ENCODE measurements at regions not wholly inside any gene's neighbourhood (a gene's known extent, or its start where the extent isn't known, plus 50 kb on each side); places are given as distances from the start of the nearest gene placed in this dataset.

GRCh38 chrX:97897998-97898397 is 1014.3 kb downstream of the RPA4 start:
- dilution Hi-C loops (cut with MboI; ENCODE audit: extremely low pct_ligation_motif_present, low sequenced_read_pairs), result no loop called here
- no peak for DNase-seq (ENCODE audit: low read depth, low spot score)
- Histone ChIP-seq H3K36me3 (ENCODE audit: control insufficient read depth in 2 of 2, extremely low read depth in 1 of 2, insufficient read depth in 2 of 2, low read length in 2 of 2) (no peaks in the 10 kb centered on the region), H3K4me2 (ENCODE audit: control insufficient read depth, extremely low read depth, insufficient read depth, low read depth, low read length) (no peak overlapping the region), H3K4me3 (ENCODE audit: control insufficient read depth in 2 of 3, extremely low read depth in 1 of 3, insufficient read depth in 2 of 3, low read depth in 1 of 3, low read length in 3 of 3) (no peak overlapping the region), H3K79me2 (ENCODE audit: control insufficient read depth, insufficient read depth, low read length) (no peaks in the 10 kb centered on the region), H3K9me3 (ENCODE audit: control insufficient read depth, low read depth, low read length) (no peaks in the 10 kb centered on the region), H2AFZ (ENCODE audit: control insufficient read depth, low read length) (no peak overlapping the region), H3K9me1 (ENCODE audit: control insufficient read depth, extremely low read depth, insufficient read depth, low read length) (no peaks in the 10 kb centered on the region), H3K9ac (ENCODE audit: control insufficient read depth, extremely low read depth, insufficient read depth, low read length) (no peak overlapping the region), H3K27me3 (ENCODE audit: control insufficient read depth, extremely low read depth, insufficient read depth, low read length) (no peaks in the 10 kb centered on the region), H3K4me1 (ENCODE audit: control insufficient read depth, extremely low read depth, insufficient read depth, low read length) (peaks cover 4% of the 10 kb centered on the region), H3K27ac (ENCODE audit: control insufficient read depth, insufficient read depth, low read length) (no peak overlapping the region), H4K20me1 (ENCODE audit: control insufficient read depth, extremely low read depth, insufficient read depth, low read length) (no peaks in the 10 kb centered on the region)
- TF ChIP-seq CTCF (optimal IDR thresholded peaks at IDR 0.05 in 1 of 3, IDR thresholded peaks at IDR 0.05 in 1 of 3, conservative IDR thresholded peaks at IDR 0.05 in 1 of 3; ENCODE audit: extremely low read depth in 1 of 3, insufficient read depth in 2 of 3, low read length in 3 of 3), result no peak
- TF ChIP-seq EZH2 (IDR thresholded peaks at IDR 0.05; ENCODE audit: low read length), result no peak
- FAIRE-seq, result no peak

- no peak overlapping the region for H3K4me3 ChIP-seq (ENCODE audit: control insufficient read depth in 2 of 3, extremely low read depth in 1 of 3, insufficient read depth in 2 of 3, low read depth in 1 of 3, low read length in 3 of 3)
- dilution Hi-C loops (cut with MboI; ENCODE audit: extremely low pct_ligation_motif_present, low sequenced_read_pairs), result no loop called here
- no peak for TF ChIP-seq CTCF (optimal IDR thresholded peaks at IDR 0.05 in 1 of 3, IDR thresholded peaks at IDR 0.05 in 1 of 3, conservative IDR thresholded peaks at IDR 0.05 in 1 of 3; ENCODE audit: extremely low read depth in 1 of 3, insufficient read depth in 2 of 3, low read length in 3 of 3)
- no peak for TF ChIP-seq EZH2 (IDR thresholded peaks at IDR 0.05; ENCODE audit: low read length)
- peaks cover 4% of the 10 kb centered on the region for H3K4me1 ChIP-seq (ENCODE audit: control insufficient read depth, extremely low read depth, insufficient read depth, low read length)
- no peak overlapping the region for H2AFZ ChIP-seq (ENCODE audit: control insufficient read depth, low read length)
- DNase-seq (ENCODE audit: low read depth, low spot score), result no peak
- H3K27ac ChIP-seq (ENCODE audit: control insufficient read depth, insufficient read depth, low read length), result no peak overlapping the region
- no peaks in the 10 kb centered on the region for H4K20me1 ChIP-seq (ENCODE audit: control insufficient read depth, extremely low read depth, insufficient read depth, low read length)
- H3K9me1 ChIP-seq (ENCODE audit: control insufficient read depth, extremely low read depth, insufficient read depth, low read length), result no peaks in the 10 kb centered on the region
- no peak overlapping the region for H3K9ac ChIP-seq (ENCODE audit: control insufficient read depth, extremely low read depth, insufficient read depth, low read length)
- no peak for FAIRE-seq
- no peak overlapping the region for H3K4me2 ChIP-seq (ENCODE audit: control insufficient read depth, extremely low read depth, insufficient read depth, low read depth, low read length)
- H3K36me3 ChIP-seq (ENCODE audit: control insufficient read depth in 2 of 2, extremely low read depth in 1 of 2, insufficient read depth in 2 of 2, low read length in 2 of 2), result no peaks in the 10 kb centered on the region
- H3K27me3 ChIP-seq (ENCODE audit: control insufficient read depth, extremely low read depth, insufficient read depth, low read length), result no peaks in the 10 kb centered on the region
- no peaks in the 10 kb centered on the region for H3K9me3 ChIP-seq (ENCODE audit: control insufficient read depth, low read depth, low read length)
- no peaks in the 10 kb centered on the region for H3K79me2 ChIP-seq (ENCODE audit: control insufficient read depth, insufficient read depth, low read length)
Measured at GRCh38 chrX:97898798-97899197, 1015.1 kb downstream of the RPA4 start.

Data from keratinocyte (primary cell).